Urinary bladder (tissue), 3 donors: ENCODE measurements at regions not wholly inside any gene's neighbourhood (a gene's known extent, or its start where the extent isn't known, plus 50 kb on each side); places are given as distances from the start of the nearest gene placed in this dataset.

Experiments used
- DNase-seq: peaks from one replicate; pipeline ENCODE4 v3.0.0-alpha.2; 2015; ENCODE audit errors: extremely low spot score
- H3K27ac ChIP-seq: one replicate; pipeline ENCODE4 v1.5.1; 2013; ENCODE audit warnings: low read depth, mild to moderate bottlenecking, moderate library complexity
- H3K36me3 ChIP-seq: one replicate; pipeline ENCODE4 v1.6.1; 2013; ENCODE audit warnings: mild to moderate bottlenecking, moderate library complexity; ENCODE audit not compliant: insufficient read depth
- H3K4me1 ChIP-seq: one replicate; pipeline ENCODE4 v1.6.1; 2013; ENCODE audit warnings: mild to moderate bottlenecking, moderate library complexity; ENCODE audit not compliant: insufficient read depth
- H3K4me3 ChIP-seq: one replicate; pipeline ENCODE4 v1.5.1; 2013; ENCODE audit warnings: low read depth, low read length
- WGBS: extraction: QIAGEN DNeasy Blood & Tissue Kit; methylation state at CpG from one replicate; pipeline ENCODE4 v1.1.7; 2013; 5-methylcytosine and 5-hydroxymethylcytosine counted together
- donor health status: healthy with polysubstance abuse.
- donor health status: healthy.

GRCh38 chr20:24203526-24204183 lies 215.1 kb upstream of the GGTLC1 start:
- no peak overlapping the region for H3K27ac ChIP-seq
- no peak overlapping the region for H3K4me3 ChIP-seq
- no peaks in the 10 kb centered on the region for H3K36me3 ChIP-seq
- 68% methylated on average over 7 of the region's 7 CpGs for WGBS
- no peak for DNase-seq
- no peaks in the 10 kb centered on the region for H3K4me1 ChIP-seq

GRCh38 chr20:24199501-24199900 lies 210.9 kb upstream of the GGTLC1 start:
- Histone ChIP-seq H3K4me1 (no peaks in the 10 kb centered on the region), H3K4me3 (no peak overlapping the region), H3K36me3 (no peaks in the 10 kb centered on the region), H3K27ac (no peak overlapping the region)
- 58% methylated on average over 6 of the region's 6 CpGs for WGBS
- no peak for DNase-seq

GRCh38 chr20:24194143-24194542 lies 205.6 kb upstream of the GGTLC1 start:
- DNase-seq, result no peak
- H3K27ac ChIP-seq, result no peak overlapping the region
- 57% methylated on average over 3 of the region's 3 CpGs for WGBS
- no peaks in the 10 kb centered on the region for H3K36me3 ChIP-seq
- H3K4me3 ChIP-seq, result no peak overlapping the region
- no peaks in the 10 kb centered on the region for H3K4me1 ChIP-seq

- no peak for DNase-seq
- whole genome bisulfite sequencing, result 97% methylated on average over 1 of the region's 1 CpG
- H3K36me3 ChIP-seq, result no peaks in the 10 kb centered on the region
- H3K4me1 ChIP-seq, result no peaks in the 10 kb centered on the region
- no peak overlapping the region for H3K27ac ChIP-seq
- no peak overlapping the region for H3K4me3 ChIP-seq
Measured at GRCh38 chr20:24190905-24191304, 202.3 kb upstream of the GGTLC1 start.

- H3K4me1 ChIP-seq, result no peaks in the 10 kb centered on the region
- H3K36me3 ChIP-seq, result no peaks in the 10 kb centered on the region
- no peak overlapping the region for H3K4me3 ChIP-seq
- DNase-seq, result no peak
- H3K27ac ChIP-seq, result no peak overlapping the region
Measured at GRCh38 chr20:24185791-24186190, 197.2 kb upstream of the GGTLC1 start.

GRCh38 chr20:24181151-24181550 lies 192.6 kb upstream of the GGTLC1 start:
- DNase-seq, result no peak
- Histone ChIP-seq H3K27ac (no peak overlapping the region), H3K4me1 (no peaks in the 10 kb centered on the region), H3K4me3 (no peak overlapping the region), H3K36me3 (no peaks in the 10 kb centered on the region)

- Histone ChIP-seq H3K4me1 (no peaks in the 10 kb centered on the region), H3K36me3 (no peaks in the 10 kb centered on the region), H3K4me3 (no peak overlapping the region), H3K27ac (no peak overlapping the region)
- 96% methylated on average over 1 of the region's 1 CpG for WGBS
- no peak for DNase-seq
Measured at GRCh38 chr20:24169256-24169655, 180.7 kb upstream of the GGTLC1 start.

GRCh38 chr20:24166412-24166811 lies 177.8 kb upstream of the GGTLC1 start:
- Histone ChIP-seq H3K36me3 (no peaks in the 10 kb centered on the region), H3K4me3 (no peak overlapping the region), H3K27ac (no peak overlapping the region), H3K4me1 (no peaks in the 10 kb centered on the region)
- WGBS, result 59% methylated on average over 3 of the region's 3 CpGs
- no peak for DNase-seq

GRCh38 chr20:24166123-24166381 lies 177.5 kb upstream of the GGTLC1 start:
- DNase-seq, result no peak
- H3K36me3 ChIP-seq, result no peaks in the 10 kb centered on the region
- H3K4me1 ChIP-seq, result no peaks in the 10 kb centered on the region
- no peak overlapping the region for H3K4me3 ChIP-seq
- H3K27ac ChIP-seq, result no peak overlapping the region
- 54% methylated on average over 4 of the region's 4 CpGs for WGBS

- Histone ChIP-seq H3K4me3 (no peak overlapping the region), H3K27ac (no peak overlapping the region), H3K36me3 (no peaks in the 10 kb centered on the region), H3K4me1 (no peaks in the 10 kb centered on the region)
- DNase-seq, result no peak
- WGBS, result 50% methylated on average over 6 of the region's 6 CpGs
Measured at GRCh38 chr20:24165301-24166122, 176.9 kb upstream of the GGTLC1 start.

- no peak overlapping the region for H3K27ac ChIP-seq
- H3K4me3 ChIP-seq, result no peak overlapping the region
- H3K4me1 ChIP-seq, result no peaks in the 10 kb centered on the region
- H3K36me3 ChIP-seq, result no peaks in the 10 kb centered on the region
- 39% methylated on average over 5 of the region's 5 CpGs for WGBS
- no peak for DNase-seq
Measured at GRCh38 chr20:24164360-24164759, 175.8 kb upstream of the GGTLC1 start.

GRCh38 chr20:24163506-24163905 lies 174.9 kb upstream of the GGTLC1 start:
- H3K27ac ChIP-seq, result no peak overlapping the region
- H3K36me3 ChIP-seq, result no peaks in the 10 kb centered on the region
- H3K4me3 ChIP-seq, result no peak overlapping the region
- 75% methylated on average over 2 of the region's 2 CpGs for WGBS
- DNase-seq, result no peak
- H3K4me1 ChIP-seq, result no peaks in the 10 kb centered on the region

GRCh38 chr20:24160563-24161281 lies 172.1 kb upstream of the GGTLC1 start:
- DNase-seq, result no peak
- H3K4me3 ChIP-seq, result no peak overlapping the region
- H3K4me1 ChIP-seq, result no peaks in the 10 kb centered on the region
- H3K27ac ChIP-seq, result no peak overlapping the region
- H3K36me3 ChIP-seq, result no peaks in the 10 kb centered on the region
- WGBS, result 35% methylated on average over 5 of the region's 5 CpGs

- DNase-seq, result no peak
- no peak overlapping the region for H3K4me3 ChIP-seq
- no peaks in the 10 kb centered on the region for H3K4me1 ChIP-seq
- H3K27ac ChIP-seq, result no peak overlapping the region
- H3K36me3 ChIP-seq, result no peaks in the 10 kb centered on the region
- 32% methylated on average over 2 of the region's 2 CpGs for WGBS
Measured at GRCh38 chr20:24158281-24158680, 169.7 kb upstream of the GGTLC1 start.
